Sigmoid colon (tissue), 6 donors: ENCODE measurements at regions not wholly inside any gene's neighbourhood (a gene's known extent, or its start where the extent isn't known, plus 50 kb on each side); places are given as distances from the start of the nearest gene placed in this dataset.
A peak's percentile ranks its signal among the peaks of the same experiment; 100 is the strongest.

ENCODE experiments used
- DNase-seq: peaks from one replicate; pipeline ENCODE4 v3.0.0-alpha.2; 2019
- H3K27ac ChIP-seq, 4 donors: fragments of 200-600 bp; sonication (generic); one replicate each; pipeline ENCODE4 v1.5.1; 2016 to 2019; ENCODE audit warnings: mild to moderate bottlenecking in 1 of 4
- H3K27me3 ChIP-seq, 3 donors: fragments of 200-600 bp; sonication (generic); one replicate each; pipeline ENCODE4 v1.5.1; 2019; ENCODE audit warnings: mild to moderate bottlenecking in 1 of 3
- H3K36me3 ChIP-seq, 4 donors: fragments of 200-600 bp; sonication (generic); one replicate each; pipeline ENCODE4 v1.5.1; 2016 to 2019
- H3K4me1 ChIP-seq, 4 donors: fragments of 200-600 bp; sonication (generic); one replicate each; pipeline ENCODE4 v1.5.1; 2017 to 2019
- H3K4me3 ChIP-seq, 4 donors: fragments of 200-600 bp; sonication (generic); one replicate each; pipeline ENCODE4 v1.5.1; 2017 to 2019; ENCODE audit warnings: mild to moderate bottlenecking in 2 of 4, moderate library complexity in 1 of 4
- H3K9me3 ChIP-seq, 4 donors: fragments of 200-600 bp in 3 of 4; sonication (generic) in 3 of 4; one replicate each; pipeline versions ENCODE4 v1.5.1 to v1.6.1; 2013 to 2019
- EP300 ChIP-seq, 4 donors: sonication (generic); formaldehyde crosslinking; IDR thresholded peaks; one replicate each; pipeline ENCODE4 v1.6.1; 2017; ENCODE audit warnings: antibody characterized with exemption in 4 of 4
- POLR2A ChIP-seq, 2 donors: fragments of 450-650 bp; IDR thresholded peaks; one replicate each; pipeline ENCODE4 v1.6.1; 2016; ENCODE audit warnings: antibody characterized with exemption in 2 of 2, mild to moderate bottlenecking in 2 of 2, moderate library complexity in 2 of 2
- POLR2AphosphoS5 ChIP-seq, 4 donors: sonication (generic); formaldehyde crosslinking; IDR thresholded peaks; one replicate each; pipeline ENCODE4 v1.6.1; 2017; ENCODE audit warnings: antibody characterized with exemption in 4 of 4
- WGBS, 2 donors: extraction: QIAGEN DNeasy Blood & Tissue Kit; methylation state at CpG; one replicate each; pipeline ENCODE4 v1.1.7; 2013; 5-methylcytosine and 5-hydroxymethylcytosine counted together
- intact Hi-C: fragments of 100-400 bp; cut with DNase I; formaldehyde crosslinking; loops from one replicate; pipeline ENCODE4 v1.15.1; 2023
- TF ChIP-seq, protein P1 (sequence below), 4 experiments: fragments of 450-650 bp in 3 of 4; fragments of 200-600 bp in 1 of 4; IDR thresholded peaks; one replicate each; pipeline ENCODE4 v1.5.1; 2016 to 2019; ENCODE audit warnings: antibody characterized with exemption in 4 of 4, mild to moderate bottlenecking in 3 of 4, moderate library complexity in 2 of 4
- donor health status: healthy with polysubstance abuse.
- donor health status: healthy.

DNA sequence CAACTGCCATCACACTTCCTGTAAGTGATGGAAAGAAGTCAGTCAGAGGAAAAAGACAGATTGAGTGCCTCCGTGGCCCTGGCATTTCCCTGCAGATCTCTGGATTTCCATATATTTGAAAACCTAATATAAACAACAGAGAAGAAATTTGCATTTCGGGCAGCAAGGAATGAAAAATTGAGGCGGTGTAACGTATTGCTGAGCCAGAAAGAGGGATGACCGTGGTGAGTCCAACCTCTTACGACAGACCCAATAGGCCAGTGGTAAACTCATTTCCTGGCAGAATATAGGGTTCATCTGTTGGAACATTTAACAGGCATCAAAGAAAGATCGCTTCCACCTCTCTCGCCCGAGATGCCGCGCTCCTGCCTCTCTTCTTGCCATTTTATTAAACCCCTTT is 336.5 kb downstream of the MIAT start:
- DNase-seq = no peak
- peaks cover 0 to 31% (median 23%) of the 10 kb centered on the region in 4 donors for H3K4me1 ChIP-seq
- no peaks in the 10 kb centered on the region for H3K36me3 ChIP-seq
- no peak overlapping the region for H3K4me3 ChIP-seq
- no peaks in the 10 kb centered on the region for H3K9me3 ChIP-seq
- no peak for TF ChIP-seq POLR2A (IDR thresholded peaks at IDR 0.05)
- TF ChIP-seq, protein P1, sequence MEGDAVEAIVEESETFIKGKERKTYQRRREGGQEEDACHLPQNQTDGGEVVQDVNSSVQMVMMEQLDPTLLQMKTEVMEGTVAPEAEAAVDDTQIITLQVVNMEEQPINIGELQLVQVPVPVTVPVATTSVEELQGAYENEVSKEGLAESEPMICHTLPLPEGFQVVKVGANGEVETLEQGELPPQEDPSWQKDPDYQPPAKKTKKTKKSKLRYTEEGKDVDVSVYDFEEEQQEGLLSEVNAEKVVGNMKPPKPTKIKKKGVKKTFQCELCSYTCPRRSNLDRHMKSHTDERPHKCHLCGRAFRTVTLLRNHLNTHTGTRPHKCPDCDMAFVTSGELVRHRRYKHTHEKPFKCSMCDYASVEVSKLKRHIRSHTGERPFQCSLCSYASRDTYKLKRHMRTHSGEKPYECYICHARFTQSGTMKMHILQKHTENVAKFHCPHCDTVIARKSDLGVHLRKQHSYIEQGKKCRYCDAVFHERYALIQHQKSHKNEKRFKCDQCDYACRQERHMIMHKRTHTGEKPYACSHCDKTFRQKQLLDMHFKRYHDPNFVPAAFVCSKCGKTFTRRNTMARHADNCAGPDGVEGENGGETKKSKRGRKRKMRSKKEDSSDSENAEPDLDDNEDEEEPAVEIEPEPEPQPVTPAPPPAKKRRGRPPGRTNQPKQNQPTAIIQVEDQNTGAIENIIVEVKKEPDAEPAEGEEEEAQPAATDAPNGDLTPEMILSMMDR (IDR thresholded peaks at IDR 0.05) = no peak
- TF ChIP-seq POLR2AphosphoS5 (IDR thresholded peaks at IDR 0.05) = no peak
- intact Hi-C loops = loop anchor here (2.0 to 10.0 kb wide), 3 partner anchors 102 to 811 kb away; partner anchors contain the start of gene MN1
- WGBS, 2 donors = 85 to 88% methylated on average over 11 of the region's 11 CpGs
- H3K27ac ChIP-seq = peak overlapping the region in 1 of 4 donors; percentile 65
- no peaks in the 10 kb centered on the region for H3K27me3 ChIP-seq

DNA sequence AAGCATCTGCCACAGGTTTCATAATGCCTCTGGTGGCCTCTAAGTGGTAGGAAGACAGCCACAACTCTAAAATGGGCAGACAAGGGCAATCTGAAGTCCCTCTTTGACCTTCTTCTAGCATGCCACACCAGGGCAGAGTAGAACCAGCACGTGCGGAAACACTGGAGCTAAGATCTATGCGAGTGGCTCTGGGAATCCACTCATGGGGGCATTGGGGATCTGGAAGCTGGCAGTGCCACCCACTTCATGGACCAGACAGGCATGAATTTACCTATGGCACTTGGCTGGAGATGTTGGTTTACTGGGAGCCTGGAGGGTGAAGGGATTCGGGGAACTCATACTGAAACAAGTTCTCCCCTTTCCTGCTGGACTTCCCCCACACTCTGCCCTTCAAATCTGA is 337.4 kb downstream of the MIAT start:
- H3K27ac ChIP-seq = peak overlapping the region in 2 of 4 donors; percentile 8 to 26
- H3K9me3 ChIP-seq = no peaks in the 10 kb centered on the region
- 87 to 89% methylated on average over 4 of the region's 4 CpGs for WGBS, 2 donors
- no peak for TF ChIP-seq POLR2AphosphoS5 (IDR thresholded peaks at IDR 0.05)
- TF ChIP-seq POLR2A (IDR thresholded peaks at IDR 0.05) = no peak
- no peak for TF ChIP-seq EP300 (IDR thresholded peaks at IDR 0.05)
- TF ChIP-seq, protein P1 (IDR thresholded peaks at IDR 0.05) = no peak
- DNase-seq = no peak
- H3K4me1 ChIP-seq = peaks cover 0 to 31% (median 23%) of the 10 kb centered on the region in 4 donors
- H3K36me3 ChIP-seq = no peaks in the 10 kb centered on the region
- no peak overlapping the region for H3K4me3 ChIP-seq
- intact Hi-C loops = loop anchor here (5.0 to 10.0 kb wide), 2 partner anchors 102 to 810 kb away; partner anchors contain the start of gene MN1
- H3K27me3 ChIP-seq = no peaks in the 10 kb centered on the region

DNA sequence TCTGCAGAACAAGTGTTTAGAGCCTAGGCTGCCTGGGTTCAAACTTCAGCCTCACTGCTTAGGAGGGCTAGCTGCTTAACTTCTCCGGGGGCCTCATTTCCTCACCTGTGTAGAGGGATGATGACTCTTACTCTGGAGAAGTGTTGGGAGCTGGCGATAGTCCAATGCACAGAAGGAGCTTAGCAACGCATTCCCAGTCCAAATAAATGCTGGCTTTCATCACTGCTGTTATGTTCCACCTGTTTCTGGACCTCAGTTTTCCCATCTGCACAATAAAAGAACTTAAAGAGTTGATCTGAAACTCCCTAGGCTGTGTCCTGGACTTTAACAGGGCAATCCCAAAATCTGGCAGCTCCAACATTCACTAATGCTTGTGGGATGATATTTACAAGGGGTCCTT is 337.8 kb downstream of the MIAT start:
- H3K4me1 ChIP-seq = peaks cover 0 to 31% (median 23%) of the 10 kb centered on the region in 4 donors
- no peak overlapping the region for H3K4me3 ChIP-seq
- H3K36me3 ChIP-seq = no peaks in the 10 kb centered on the region
- DNase-seq = peak; percentile 84
- no peaks in the 10 kb centered on the region for H3K27me3 ChIP-seq
- no peaks in the 10 kb centered on the region for H3K9me3 ChIP-seq
- peak overlapping the region in 2 of 4 donors; percentile 8 to 26 for H3K27ac ChIP-seq
- WGBS, 2 donors = 56 to 61% methylated on average over 3 of the region's 3 CpGs
- TF ChIP-seq POLR2A (IDR thresholded peaks at IDR 0.05) (no peak), EP300 (IDR thresholded peaks at IDR 0.05) (no peak), POLR2AphosphoS5 (IDR thresholded peaks at IDR 0.05) (peak in 3 of 4 donors; percentile 61 to 74 (median 68))
- TF ChIP-seq, protein P1 (IDR thresholded peaks at IDR 0.05) = no peak
- intact Hi-C loops = loop anchor here (10.0 kb wide), 1 partner anchor 810 kb away; the partner anchor contains the start of gene MN1

DNA sequence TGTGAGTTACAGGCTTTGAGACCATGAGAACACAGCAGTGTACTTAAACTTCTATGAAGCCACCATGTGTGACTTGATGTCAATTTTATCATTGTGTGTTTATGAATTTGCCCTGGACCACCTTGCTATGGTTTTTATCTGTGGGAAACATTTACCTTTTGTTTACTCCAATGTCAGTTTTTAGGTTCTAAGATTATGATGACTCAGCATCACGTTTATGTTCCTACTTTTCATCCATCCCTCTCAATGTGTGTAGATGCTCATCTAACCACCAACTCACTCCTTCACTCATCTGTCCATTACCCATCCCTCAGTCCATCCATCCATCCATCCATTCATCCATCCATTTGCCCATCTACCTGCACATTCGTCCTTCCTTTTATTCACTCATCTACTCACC is 338.8 kb downstream of the MIAT start:
- Histone ChIP-seq H3K9me3 (no peaks in the 10 kb centered on the region), H3K27ac (no peak overlapping the region), H3K4me1 (peaks cover 0 to 31% (median 23%) of the 10 kb centered on the region in 4 donors), H3K36me3 (no peaks in the 10 kb centered on the region), H3K27me3 (no peaks in the 10 kb centered on the region), H3K4me3 (no peak overlapping the region)
- 67 to 81% methylated on average over 2 of the region's 2 CpGs for WGBS, 2 donors
- DNase-seq = no peak
- TF ChIP-seq POLR2AphosphoS5 (IDR thresholded peaks at IDR 0.05) = no peak
- TF ChIP-seq, protein P1 (IDR thresholded peaks at IDR 0.05) = no peak
- intact Hi-C loops = loop anchor here (10.0 kb wide), 1 partner anchor 809 kb away; the partner anchor contains the start of gene MN1

DNA sequence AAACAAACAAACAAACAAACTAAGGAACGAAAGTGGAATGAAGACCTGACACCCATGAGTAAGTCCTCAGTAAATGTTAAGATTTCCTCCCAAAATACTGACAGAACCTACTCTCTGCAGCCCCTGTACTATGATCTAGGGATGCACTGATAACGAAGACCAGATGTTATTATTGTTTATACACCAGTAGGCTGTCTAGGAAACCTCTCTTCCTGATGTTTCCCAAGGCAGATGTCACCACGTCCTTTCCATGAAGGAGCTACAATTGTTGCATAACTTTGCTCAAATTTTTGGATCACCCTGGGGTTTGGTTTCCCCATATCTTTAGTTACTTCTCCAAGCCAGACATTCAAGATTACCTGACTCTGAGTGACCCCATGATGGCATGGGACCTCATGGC is 340.7 kb downstream of the MIAT start:
- H3K27ac ChIP-seq = peak overlapping the region in 1 of 4 donors; percentile 16
- TF ChIP-seq POLR2A (IDR thresholded peaks at IDR 0.05) = no peak
- peak in 2 of 4 donors; percentile 42 to 68 for TF ChIP-seq POLR2AphosphoS5 (IDR thresholded peaks at IDR 0.05)
- 43 to 49% methylated on average over 3 of the region's 3 CpGs for WGBS, 2 donors
- H3K27me3 ChIP-seq = no peaks in the 10 kb centered on the region
- DNase-seq = no peak
- H3K4me3 ChIP-seq = no peak overlapping the region
- H3K36me3 ChIP-seq = no peaks in the 10 kb centered on the region
- peaks cover 0 to 18% (median 15%) of the 10 kb centered on the region in 4 donors for H3K4me1 ChIP-seq
- no peaks in the 10 kb centered on the region for H3K9me3 ChIP-seq
- intact Hi-C loops = loop anchor here (10.0 kb wide), 1 partner anchor 807 kb away; the partner anchor contains the start of gene MN1
